OCI-LY3 (cell line): ENCODE measurements at regions not wholly inside any gene's neighbourhood (a gene's known extent, or its start where the extent isn't known, plus 50 kb on each side); places are given as distances from the start of the nearest gene placed in this dataset.

Experiments
- EZH2phosphoT487 ChIP-seq: fragments of 200-600 bp; shearing (Covaris generic); IDR thresholded peaks from 2 replicates; pipeline ENCODE4 v1.6.1; 2018; ENCODE audit warnings: antibody characterized with exemption, mixed run types, low read depth
- TF ChIP-seq, protein P1 (sequence below): fragments of 200-600, 300-600 bp; sonication (generic); IDR thresholded peaks from 2 replicates; pipeline ENCODE4 v1.5.1; 2014; ENCODE audit warnings: antibody characterized with exemption, low read length, low read depth

GRCh38 chr11:107157146-107157808, 139.0 kb upstream of the GUCY1A2 start:
- TF ChIP-seq, protein P1, sequence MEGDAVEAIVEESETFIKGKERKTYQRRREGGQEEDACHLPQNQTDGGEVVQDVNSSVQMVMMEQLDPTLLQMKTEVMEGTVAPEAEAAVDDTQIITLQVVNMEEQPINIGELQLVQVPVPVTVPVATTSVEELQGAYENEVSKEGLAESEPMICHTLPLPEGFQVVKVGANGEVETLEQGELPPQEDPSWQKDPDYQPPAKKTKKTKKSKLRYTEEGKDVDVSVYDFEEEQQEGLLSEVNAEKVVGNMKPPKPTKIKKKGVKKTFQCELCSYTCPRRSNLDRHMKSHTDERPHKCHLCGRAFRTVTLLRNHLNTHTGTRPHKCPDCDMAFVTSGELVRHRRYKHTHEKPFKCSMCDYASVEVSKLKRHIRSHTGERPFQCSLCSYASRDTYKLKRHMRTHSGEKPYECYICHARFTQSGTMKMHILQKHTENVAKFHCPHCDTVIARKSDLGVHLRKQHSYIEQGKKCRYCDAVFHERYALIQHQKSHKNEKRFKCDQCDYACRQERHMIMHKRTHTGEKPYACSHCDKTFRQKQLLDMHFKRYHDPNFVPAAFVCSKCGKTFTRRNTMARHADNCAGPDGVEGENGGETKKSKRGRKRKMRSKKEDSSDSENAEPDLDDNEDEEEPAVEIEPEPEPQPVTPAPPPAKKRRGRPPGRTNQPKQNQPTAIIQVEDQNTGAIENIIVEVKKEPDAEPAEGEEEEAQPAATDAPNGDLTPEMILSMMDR, result no peak
- TF ChIP-seq EZH2phosphoT487, result no peak
